NCI-H524 treated with DMSO at 0.1 percent for 48 hours (cell line): ENCODE measurements at regions not wholly inside any gene's neighbourhood (a gene's known extent, or its start where the extent isn't known, plus 50 kb on each side); places are given as distances from the start of the nearest gene placed in this dataset.

ENCODE experiments used
- DNase-seq: peaks from one replicate; lab custom pipeline; 2025; lab: John Stamatoyannopoulos, UW

- no peak for DNase-seq
Measured at GRCh38 chr20:11394145-11394833, 523.4 kb upstream of the BTBD3 start.

GRCh38 chr20:11395581-11395980 lies 522.1 kb upstream of the BTBD3 start:
- DNase-seq: no peak

DNA sequence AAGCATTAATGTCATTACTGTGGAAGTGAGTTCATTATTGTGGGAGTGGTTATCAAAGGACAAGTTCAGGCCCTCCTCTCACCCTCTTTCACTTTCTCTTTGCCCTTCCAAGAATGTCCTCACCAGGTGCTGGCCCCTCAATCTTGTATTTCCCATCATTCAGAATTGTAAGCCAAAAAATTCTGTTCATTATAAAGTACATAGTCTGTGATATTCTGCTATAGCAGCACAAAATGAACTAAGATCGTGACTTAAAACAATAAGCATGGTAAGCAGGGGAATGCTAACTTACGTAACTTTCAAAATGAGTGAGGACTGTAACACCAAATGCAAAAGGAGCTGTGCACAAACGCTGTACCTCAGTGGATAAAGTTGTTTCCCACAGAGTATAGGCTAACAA lies 515.7 kb upstream of the BTBD3 start:
- no peak for DNase-seq

DNA sequence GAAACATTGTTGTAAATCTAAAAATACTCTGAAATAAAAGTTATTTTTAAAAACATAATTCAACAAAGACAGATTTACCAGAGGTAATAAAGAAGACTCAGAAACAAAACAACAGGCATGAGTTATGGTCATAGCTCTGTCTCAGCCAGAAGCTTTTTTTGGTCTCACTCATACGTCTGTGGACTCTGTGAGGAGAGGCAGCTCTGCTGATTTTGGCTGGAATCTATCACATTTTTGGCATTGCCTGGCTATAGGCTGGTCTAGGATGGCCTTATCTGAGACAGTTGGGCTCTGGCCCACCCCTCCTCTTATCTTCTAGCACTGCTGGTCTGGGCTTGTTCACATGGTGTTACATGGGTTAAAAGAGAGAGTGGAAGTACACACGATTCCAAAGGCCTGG lies 514.0 kb upstream of the BTBD3 start:
- DNase-seq: no peak

DNA sequence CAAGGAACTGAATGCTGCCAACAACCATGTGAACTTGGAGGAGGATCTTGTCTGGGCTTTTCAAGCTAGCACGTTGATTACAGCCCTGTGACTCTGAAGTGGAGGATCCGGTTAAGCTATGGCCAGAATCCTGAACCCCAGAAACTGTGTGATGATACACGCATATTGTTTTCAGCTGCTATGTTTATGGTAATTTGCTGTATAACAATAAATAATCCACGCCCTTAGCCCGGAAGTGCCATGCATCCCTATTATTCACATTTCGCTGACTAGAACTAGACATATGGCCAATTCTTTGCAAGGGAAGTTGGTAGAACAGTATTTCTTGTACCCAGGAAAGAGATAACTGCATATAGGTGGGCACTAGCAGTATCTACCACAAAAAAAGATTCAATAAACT lies 510.8 kb upstream of the BTBD3 start:
- no peak for DNase-seq

- no peak for DNase-seq
Measured at GRCh38 chr20:11409561-11409960, 508.1 kb upstream of the BTBD3 start.

GRCh38 chr20:11411765-11412164 lies 505.9 kb upstream of the BTBD3 start:
- no peak for DNase-seq

GRCh38 chr20:11426948-11427347 lies 490.7 kb upstream of the BTBD3 start:
- no peak for DNase-seq

GRCh38 chr20:11429168-11429567 lies 488.5 kb upstream of the BTBD3 start:
- DNase-seq: no peak

GRCh38 chr20:11429889-11430519 lies 487.7 kb upstream of the BTBD3 start:
- no peak for DNase-seq

DNA sequence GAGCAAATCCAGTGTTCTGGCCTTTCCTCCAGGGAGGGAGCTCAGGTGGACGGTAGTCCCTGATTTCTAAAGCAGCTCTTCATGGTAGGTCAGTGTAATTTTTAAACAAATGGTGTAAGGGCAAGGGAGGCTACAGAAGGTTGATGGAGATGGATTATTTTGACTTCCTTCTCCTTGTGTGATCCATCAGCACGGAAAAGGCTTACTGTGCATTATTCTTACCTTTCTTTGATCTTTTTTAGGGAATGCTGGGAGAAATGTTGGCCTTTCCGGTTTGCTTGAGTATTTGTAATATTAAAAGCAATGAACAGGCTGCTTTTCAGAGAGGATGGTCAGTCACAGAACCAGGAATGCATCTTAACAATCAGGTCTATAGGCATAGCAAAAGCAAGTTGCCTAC lies 487.0 kb upstream of the BTBD3 start:
- no peak for DNase-seq

DNA sequence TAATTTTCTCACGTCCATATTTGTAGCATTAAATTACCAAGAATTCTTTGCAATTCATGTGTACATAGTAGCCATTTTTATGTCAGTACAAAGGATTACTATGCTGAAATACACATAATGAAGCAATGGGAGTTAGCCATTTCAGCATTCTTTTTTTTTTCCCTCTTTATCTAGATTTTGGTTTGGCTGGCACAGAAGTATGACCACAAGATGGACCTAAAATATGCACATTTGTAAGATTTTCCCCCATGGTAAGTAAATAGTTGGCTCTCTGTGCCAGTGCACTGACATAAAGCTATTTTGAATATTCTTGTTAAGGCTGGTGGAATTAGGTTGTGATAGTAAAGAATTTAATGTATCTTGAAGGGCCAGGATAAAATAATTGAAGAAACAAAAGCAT lies 486.1 kb upstream of the BTBD3 start:
- no peak for DNase-seq

DNA sequence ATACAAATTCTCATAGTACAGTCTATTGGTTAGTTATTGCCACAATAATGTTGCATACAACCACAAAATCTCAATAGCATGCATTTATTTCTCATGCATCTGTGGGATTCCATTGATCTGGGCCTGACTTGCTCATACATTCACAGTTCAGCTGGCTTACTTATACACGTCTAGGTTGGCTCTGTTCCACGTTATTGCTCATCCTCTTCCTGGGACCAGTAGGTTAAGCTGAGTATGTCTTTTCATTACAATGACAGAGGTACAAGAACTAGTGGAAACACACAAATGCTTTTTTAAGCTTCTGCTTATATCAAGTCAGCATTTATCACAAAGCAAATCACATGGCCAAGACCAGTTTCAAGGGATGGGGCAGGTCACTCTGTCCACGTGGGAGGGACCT lies 485.3 kb upstream of the BTBD3 start:
- no peak for DNase-seq

GRCh38 chr20:11436113-11436905 lies 481.4 kb upstream of the BTBD3 start:
- no peak for DNase-seq

DNA sequence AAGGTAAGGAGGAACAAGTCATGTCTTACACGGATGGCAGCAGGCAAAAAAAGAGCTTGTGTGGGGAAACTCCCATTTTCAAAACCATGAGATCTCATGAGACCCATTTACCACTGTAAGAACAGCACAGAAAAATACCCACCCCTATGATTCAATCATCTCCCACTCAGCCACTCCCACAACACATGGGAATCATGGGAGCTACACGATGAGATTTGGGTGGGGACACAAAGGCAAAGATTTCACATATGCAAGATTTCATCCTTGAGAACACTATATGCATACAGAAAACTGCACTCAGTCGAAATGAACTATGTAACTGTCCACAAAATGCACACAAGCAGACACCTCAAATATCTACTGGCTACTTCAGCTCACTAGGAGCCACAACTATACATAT lies 480.6 kb upstream of the BTBD3 start:
- DNase-seq: no peak

- no peak for DNase-seq
Measured at GRCh38 chr20:11437611-11438380, 479.9 kb upstream of the BTBD3 start.

DNA sequence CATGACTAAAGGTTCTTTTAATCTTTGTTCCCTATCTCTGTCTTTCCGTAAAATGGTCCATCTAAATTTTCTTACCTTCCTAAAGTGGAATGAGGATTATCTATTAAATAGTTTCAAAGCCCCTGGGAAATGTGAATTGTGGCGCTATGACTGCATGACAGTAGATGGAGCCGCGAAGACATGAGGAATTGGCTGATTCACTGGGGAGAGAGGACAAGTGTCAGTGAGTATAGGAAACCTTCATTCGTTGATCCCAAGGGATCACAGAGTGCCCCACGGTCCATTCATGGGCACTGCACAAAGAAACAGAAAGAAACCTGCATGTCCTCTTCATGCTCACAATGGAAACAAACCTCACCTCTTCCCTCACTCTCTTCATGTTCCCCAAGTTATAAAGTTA lies 479.3 kb upstream of the BTBD3 start:
- no peak for DNase-seq

- DNase-seq: no peak
Measured at GRCh38 chr20:11443382-11444119, 474.1 kb upstream of the BTBD3 start.

GRCh38 chr20:11445161-11445560 lies 472.5 kb upstream of the BTBD3 start:
- DNase-seq: no peak

DNA sequence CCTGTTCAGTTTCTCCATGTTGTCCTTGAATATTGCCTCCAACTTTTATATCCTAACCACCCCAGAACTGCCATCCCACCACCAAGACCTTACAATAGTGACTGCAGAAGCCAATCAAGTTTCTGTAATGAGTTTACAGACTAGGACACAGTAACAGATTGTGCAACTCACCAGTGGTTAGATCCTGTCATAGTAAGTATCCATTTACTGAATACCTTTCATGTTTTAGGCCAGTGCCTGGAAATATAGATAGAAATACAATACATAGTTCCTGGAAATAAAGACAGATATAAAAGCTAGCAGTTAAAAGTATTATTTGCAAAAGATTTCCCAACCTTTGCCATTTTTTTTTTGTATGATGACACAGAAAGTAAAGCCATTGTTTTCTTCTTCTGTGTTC lies 471.8 kb upstream of the BTBD3 start:
- no peak for DNase-seq

GRCh38 chr20:11447371-11448100 lies 470.2 kb upstream of the BTBD3 start:
- DNase-seq: peak; percentile 26
